WTC11 (cell line): ENCODE measurements at regions not wholly inside any gene's neighbourhood (a gene's known extent, or its start where the extent isn't known, plus 50 kb on each side); places are given as distances from the start of the nearest gene placed in this dataset.

Source experiments
- ATAC-seq: fragments of 200-7000 bp; cut with Tn5 transposase; 2 replicates; pipeline ENCODE4 v1.10.0; 2021; ENCODE audit warnings: mild to moderate bottlenecking, moderate library complexity
- CTCF ChIA-PET: fragments of 300-600 bp; sonication (Branson Sonifier 250); formaldehyde crosslinking; loops from one replicate; lab custom pipeline; 2021; ENCODE audit warnings: antibody characterized with exemption; lab: Charles Lee
- POLR2A ChIA-PET: fragments of 350-600 bp; sonication (Branson Sonifier 250); formaldehyde crosslinking; loops from one replicate; lab custom pipeline; 2021; ENCODE audit warnings: antibody characterized with exemption; lab: Charles Lee
- DNase-seq: peaks from one replicate; pipeline ENCODE4 v3.0.0; 2021; ENCODE audit warnings: low spot score
- H3K27ac Mint-ChIP-seq: 2 replicates; pipeline ENCODE4 v1.8.0; 2021; ENCODE audit warnings: mixed read lengths
- H3K27me3 Mint-ChIP-seq: 2 replicates; pipeline ENCODE4 v1.8.0; 2021; ENCODE audit warnings: low read depth, mild to moderate bottlenecking, moderate library complexity, mixed read lengths
- H3K36me3 Mint-ChIP-seq: 2 replicates; pipeline ENCODE4 v1.8.0; 2021; ENCODE audit warnings: mixed read lengths
- H3K4me1 Mint-ChIP-seq: 2 replicates; pipeline ENCODE4 v1.8.0; 2022; ENCODE audit warnings: mixed read lengths
- H3K4me3 Mint-ChIP-seq: 2 replicates; pipeline ENCODE4 v1.8.0; 2021; ENCODE audit warnings: mild to moderate bottlenecking, moderate library complexity, mixed read lengths
- H3K9me3 Mint-ChIP-seq: 2 replicates; pipeline ENCODE4 v1.8.0; 2021; ENCODE audit warnings: mixed read lengths
- AFF4 ChIP-seq: sonication (generic); formaldehyde crosslinking; IDR thresholded peaks from 2 replicates; pipeline ENCODE4 v1.8.1; 2023; ENCODE audit warnings: mild to moderate bottlenecking, missing genetic modification reagents, borderline replicate concordance
- FOXP4 ChIP-seq: sonication (generic); formaldehyde crosslinking; IDR thresholded peaks from 2 replicates; pipeline ENCODE4 v1.8.0; 2022; ENCODE audit warnings: mild to moderate bottlenecking, missing genetic modification reagents
- GTF2I ChIP-seq: fragments of 250-450 bp; sonication (Bioruptor Pico); conservative IDR thresholded peaks from 2 replicates; pipeline ENCODE4 v1.4.0; 2021; ENCODE audit warnings: mild to moderate bottlenecking
- IRF1 ChIP-seq: sonication (generic); formaldehyde crosslinking; IDR thresholded peaks from 2 replicates; pipeline ENCODE4 v1.8.0; 2023; ENCODE audit warnings: missing genetic modification reagents
- JAZF1 ChIP-seq: fragments of 250-450 bp; sonication (Bioruptor Pico); IDR thresholded peaks from 2 replicates; pipeline ENCODE4 v1.9.0; 2021; ENCODE audit warnings: moderate library complexity, mild to moderate bottlenecking, inconsistent platforms
- MYBL2 ChIP-seq: sonication (generic); formaldehyde crosslinking; IDR thresholded peaks from 2 replicates; pipeline ENCODE4 v1.8.1; 2023; ENCODE audit warnings: mild to moderate bottlenecking, moderate library complexity, missing genetic modification reagents
- NFE2L1 ChIP-seq: sonication (generic); formaldehyde crosslinking; IDR thresholded peaks from 2 replicates; pipeline ENCODE4 v1.8.1; 2023; ENCODE audit warnings: missing genetic modification reagents
- PRRX2 ChIP-seq: fragments of 250-450 bp; sonication (Bioruptor Pico); IDR thresholded peaks from 2 replicates; pipeline ENCODE4 v1.8.0; 2021; ENCODE audit warnings: mild to moderate bottlenecking
- SMAD3 ChIP-seq: sonication (generic); formaldehyde crosslinking; IDR thresholded peaks from 2 replicates; pipeline ENCODE4 v1.8.0; 2022; ENCODE audit warnings: missing genetic modification reagents, mild to moderate bottlenecking, borderline replicate concordance
- STAT6 ChIP-seq: sonication (generic); formaldehyde crosslinking; conservative IDR thresholded peaks from 2 replicates; pipeline ENCODE4 v1.8.1; 2023; ENCODE audit warnings: mild to moderate bottlenecking, low read depth, missing genetic modification reagents, moderate library complexity
- TEAD4 ChIP-seq: sonication (generic); formaldehyde crosslinking; IDR thresholded peaks from 2 replicates; pipeline ENCODE4 v1.8.0; 2022; ENCODE audit warnings: mild to moderate bottlenecking, missing genetic modification reagents
- ZNF512 ChIP-seq: sonication (generic); formaldehyde crosslinking; IDR thresholded peaks from 2 replicates; pipeline ENCODE4 v1.8.1; 2022; ENCODE audit warnings: missing genetic modification reagents, borderline replicate concordance
- ZNF671 ChIP-seq: fragments of 250-450 bp; sonication (Bioruptor Pico); IDR thresholded peaks from 2 replicates; pipeline ENCODE4 v1.8.0; 2021; ENCODE audit warnings: mild to moderate bottlenecking

- POLR2A ChIA-PET: no interaction called here
These were observed 885.4 kb upstream of the RBFOX1 start for GRCh38 chr16:6447021-6447790.

GRCh38 chr16:6446370-6446769 lies 886.3 kb upstream of the RBFOX1 start:
- ATAC-seq (no peak), DNase-seq (no peak)
- POLR2A ChIA-PET: no interaction called here
- Mint-ChIP-seq H3K4me1 (no peaks in the 10 kb centered on the region), H3K27me3 (peaks cover 18% of the 10 kb centered on the region), H3K27ac (no peak overlapping the region), H3K4me3 (no peak overlapping the region), H3K36me3 (peaks cover 69% of the 10 kb centered on the region), H3K9me3 (peaks cover 70% of the 10 kb centered on the region)
- CTCF ChIA-PET: no interaction called here
- no peak for TF ChIP-seq TEAD4 (CRISPR knock-in tag)
- TF ChIP-seq FOXP4 (CRISPR knock-in tag): no peak
- TF ChIP-seq SMAD3 (CRISPR knock-in tag): no peak
- no peak for TF ChIP-seq AFF4
- no peak for TF ChIP-seq ZNF671
- TF ChIP-seq MYBL2 (CRISPR knock-in tag): no peak
- TF ChIP-seq NFE2L1 (CRISPR knock-in tag): no peak

More at GRCh38 chr16:6447021-6447790, 885.4 kb upstream of the RBFOX1 start:
- Mint-ChIP-seq H3K4me1 (no peaks in the 10 kb centered on the region), H3K4me3 (no peak overlapping the region), H3K9me3 (peaks cover 71% of the 10 kb centered on the region), H3K27me3 (peaks cover 14% of the 10 kb centered on the region), H3K36me3 (peaks cover 71% of the 10 kb centered on the region), H3K27ac (no peak overlapping the region)
- CTCF ChIA-PET: no interaction called here
- DNase-seq (no peak), ATAC-seq (no peak)
- no peak for TF ChIP-seq ZNF512
- no peak for TF ChIP-seq PRRX2 (CRISPR knock-in tag)
- no peak for TF ChIP-seq IRF1 (CRISPR knock-in tag)
- no peak for TF ChIP-seq JAZF1
- no peak for TF ChIP-seq STAT6 (CRISPR knock-in tag)
- no peak for TF ChIP-seq GTF2I (CRISPR knock-in tag)
